Frontal cortex (tissue), 3 donors: ENCODE measurements at regions not wholly inside any gene's neighbourhood (a gene's known extent, or its start where the extent isn't known, plus 50 kb on each side); places are given as distances from the start of the nearest gene placed in this dataset.
"Not testable (repeated sequence)": the region's sequence is repeated elsewhere in the genome, so short reads cannot be mapped to it uniquely, and the experiment has no call there.

Experiments used
- DNase-seq, 2 donors: peaks; one replicate each; pipeline ENCODE4 v3.0.0; 2012; ENCODE audit warnings: low spot score in 2 of 2
- FAIRE-seq: peaks from 2 replicates; lab custom pipeline; 2012; peaks lifted over from hg19 to GRCh38; lab: Jason Lieb, UNC
- donor health status: control.
- donor health status: control.
- donor health status: control.

DNA sequence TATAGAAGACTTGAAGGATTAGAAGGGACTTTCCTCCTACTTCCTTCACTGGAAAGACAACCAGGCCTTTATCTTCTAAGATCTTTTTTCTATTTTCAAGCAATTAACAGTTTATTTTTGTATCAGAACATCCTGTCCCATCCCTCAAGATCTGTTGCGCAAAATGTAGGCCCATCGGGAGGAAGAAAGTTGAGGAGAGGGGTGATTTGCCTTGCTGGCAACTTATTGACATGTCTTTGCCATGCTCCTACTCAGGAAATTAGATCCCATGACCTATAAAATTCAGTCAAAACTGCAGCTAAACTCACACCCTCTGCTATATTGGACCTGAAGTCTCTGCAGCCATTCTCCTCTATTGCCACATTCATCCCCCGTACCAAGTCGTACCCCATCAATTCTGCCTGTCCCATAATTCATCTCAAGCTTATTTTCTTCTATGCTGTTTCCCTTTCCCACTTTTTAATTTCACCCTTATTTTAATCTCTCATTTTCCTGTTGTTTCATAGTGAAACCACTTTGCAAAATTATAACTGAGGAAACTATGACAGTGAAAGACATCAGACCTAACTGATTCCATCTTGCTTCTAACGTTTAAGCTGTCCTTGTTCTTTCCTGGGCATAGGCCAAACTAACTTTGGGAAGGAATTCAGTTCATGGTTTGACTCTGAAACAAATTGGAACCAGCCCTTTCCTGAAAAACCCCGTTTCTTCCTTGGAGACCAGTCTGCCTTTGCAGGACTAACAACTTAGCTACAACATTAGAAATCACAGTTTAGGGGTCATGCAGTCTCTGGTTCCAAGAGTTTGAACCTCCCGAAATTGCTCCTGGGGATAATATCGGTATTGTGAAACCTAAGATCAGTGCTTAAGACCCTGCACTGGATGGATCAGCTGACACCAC is 195.7 kb upstream of the PTBP2 start:
- no peak for FAIRE-seq

DNA sequence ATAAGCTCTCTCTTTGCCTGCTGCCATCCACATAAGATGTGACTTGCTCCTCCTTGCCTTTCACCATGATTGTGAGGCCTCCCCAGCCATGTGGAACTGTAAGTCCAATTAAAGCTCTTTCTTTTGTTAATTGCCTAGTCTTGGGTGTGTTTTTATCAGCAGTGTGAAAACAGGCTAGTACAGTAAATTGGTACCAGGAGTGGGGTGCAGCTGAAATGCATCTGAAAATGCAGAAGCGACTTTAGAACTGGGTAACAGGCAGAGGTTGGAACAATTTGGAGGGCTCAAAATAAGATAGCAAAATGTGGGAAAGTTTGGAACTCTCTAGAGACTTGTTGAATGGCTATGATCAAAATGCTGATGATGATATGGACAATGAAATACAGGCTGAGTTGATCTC is 192.9 kb upstream of the PTBP2 start:
- not testable (repeated sequence) for DNase-seq, FAIRE-seq

More for the DNA sequence above, 195.7 kb upstream of the PTBP2 start:
- no peak for DNase-seq

DNA sequence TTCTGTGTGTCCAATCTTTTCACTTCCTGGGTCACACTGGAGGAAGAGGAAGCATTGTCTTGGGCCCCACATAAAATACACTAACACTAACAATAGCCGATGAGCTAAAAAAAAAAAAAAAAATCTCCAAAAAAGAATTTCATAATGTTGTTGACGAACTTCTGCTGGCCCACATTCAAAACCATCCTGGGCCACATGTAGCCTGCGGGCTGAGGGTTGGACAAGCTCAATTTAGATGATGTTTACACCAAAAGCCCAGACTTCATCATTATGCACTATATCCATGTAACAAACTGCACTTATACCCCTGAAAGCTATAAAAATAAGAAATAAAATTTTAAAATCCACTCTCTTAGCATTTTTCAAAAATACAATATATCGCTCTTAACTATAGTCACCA is 187.8 kb upstream of the PTBP2 start:
- DNase-seq (no peak), FAIRE-seq (no peak)

DNA sequence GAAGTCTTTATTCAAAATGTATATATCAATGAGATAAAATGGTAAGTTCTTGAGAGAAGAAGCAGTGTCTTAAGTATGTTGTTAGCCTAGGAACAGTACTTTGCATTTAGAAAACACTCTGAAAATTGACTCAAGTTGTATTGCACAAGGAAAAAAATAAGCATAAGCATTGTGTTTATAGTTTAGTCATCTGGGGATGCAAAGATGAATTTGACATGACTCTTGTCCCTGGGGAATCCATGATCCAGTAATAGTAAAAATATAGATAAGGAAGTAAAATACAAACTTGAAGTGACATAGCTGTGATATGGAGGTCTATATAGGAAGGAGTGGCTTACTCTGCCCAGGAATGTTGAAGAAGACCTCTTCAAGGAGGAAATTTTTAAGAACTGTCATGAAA is 185.0 kb upstream of the PTBP2 start:
- DNase-seq (no peak), FAIRE-seq (no peak)

DNA sequence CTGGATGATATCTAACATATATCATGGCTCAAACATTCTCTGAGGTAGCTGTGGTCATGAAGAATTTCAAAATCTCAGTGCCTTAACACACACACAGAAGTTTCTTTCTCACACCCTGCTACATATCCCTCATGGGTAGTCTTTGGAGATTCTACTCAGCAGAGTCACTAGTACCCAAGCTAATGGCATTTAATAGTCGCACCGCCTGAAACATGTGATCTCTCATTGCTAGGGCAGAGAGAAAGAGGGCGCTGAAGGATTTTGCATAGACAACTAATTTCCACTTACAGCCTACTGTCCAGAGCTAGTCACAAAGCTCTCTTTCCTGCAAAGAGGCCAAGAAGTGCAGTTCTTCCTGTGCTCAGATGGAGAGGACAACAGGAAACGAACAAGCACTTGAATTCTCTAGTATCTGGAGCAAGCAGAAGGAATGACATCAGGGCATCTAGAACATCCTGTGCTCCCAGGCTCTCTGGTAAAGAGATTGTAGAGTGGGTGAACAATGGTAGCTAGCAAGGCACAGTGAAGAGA is 183.4 kb upstream of the PTBP2 start:
- DNase-seq (no peak), FAIRE-seq (no peak)

DNA sequence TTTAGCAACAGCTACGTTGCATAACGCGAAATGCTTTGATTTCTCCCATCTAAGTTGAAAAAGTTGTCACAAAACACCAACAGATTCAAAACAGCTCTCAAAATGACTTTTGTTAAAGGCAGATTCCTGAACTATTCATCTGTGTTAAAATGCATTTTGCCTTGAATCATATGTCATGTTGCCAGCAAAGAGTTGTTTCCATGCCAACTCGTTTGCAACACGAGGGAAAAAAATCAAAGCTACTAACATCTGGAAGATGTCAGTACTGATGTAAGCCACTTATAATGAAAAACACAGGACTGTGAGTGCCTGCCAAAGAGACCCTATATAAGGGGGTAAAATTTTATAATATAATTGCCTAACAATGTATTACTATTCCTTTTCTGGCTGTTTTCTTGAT is 182.7 kb upstream of the PTBP2 start:
- no peak for DNase-seq
- no peak for FAIRE-seq

DNA sequence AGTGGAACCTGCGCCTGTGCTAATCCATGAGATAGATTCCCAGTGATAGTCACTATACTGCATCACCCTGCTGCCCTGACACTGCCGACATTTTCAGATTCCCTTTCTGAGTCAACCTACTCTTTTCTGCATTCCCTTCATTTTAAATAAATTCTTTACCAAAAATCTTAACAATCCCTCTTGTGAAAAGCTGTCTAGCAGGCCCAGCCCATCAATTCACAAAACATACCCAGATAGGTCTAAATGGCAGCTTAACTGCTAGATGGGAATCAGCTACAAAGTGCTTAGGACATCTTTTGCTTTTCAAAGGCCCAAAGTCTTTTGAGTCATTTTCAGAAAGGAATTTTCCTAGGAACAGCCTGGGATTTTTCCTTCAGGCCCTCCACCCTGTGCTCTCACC is 180.1 kb upstream of the PTBP2 start:
- no peak for FAIRE-seq
- no peak for DNase-seq

DNA sequence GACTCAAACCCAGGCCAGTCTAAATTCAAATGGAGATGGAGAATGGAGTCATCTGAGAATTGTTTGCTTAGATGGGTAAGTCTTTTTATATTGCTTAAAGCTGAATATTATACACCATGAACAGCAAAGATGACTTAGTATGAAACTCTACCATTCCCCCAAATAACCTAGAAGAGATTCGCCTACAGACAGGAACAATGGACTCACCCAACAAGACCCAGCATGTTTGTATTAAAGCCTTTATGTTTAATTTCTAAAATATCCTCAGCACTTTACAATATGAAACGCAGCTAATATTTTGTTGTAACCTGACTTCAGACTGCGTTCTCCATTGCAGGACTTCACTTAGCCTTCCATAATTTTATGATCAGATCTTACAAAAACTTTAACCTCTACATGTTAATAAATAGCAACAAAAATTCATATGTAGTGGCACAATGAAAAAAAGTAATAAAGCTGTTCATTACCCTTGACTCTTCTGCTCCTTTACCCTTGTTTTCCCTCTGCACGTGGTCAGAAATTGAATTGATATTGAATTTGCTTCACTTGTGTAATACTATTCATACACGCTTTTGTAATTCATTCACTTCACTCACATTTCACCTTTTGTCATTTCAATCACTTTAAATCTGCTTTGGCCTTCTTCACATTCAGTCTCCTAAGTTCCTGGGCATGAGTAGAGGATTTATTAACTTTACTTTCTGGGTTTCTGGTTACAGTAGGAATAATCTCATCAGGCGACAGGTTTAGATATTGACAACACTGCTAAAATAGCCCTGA is 177.3 kb upstream of the PTBP2 start:
- no peak for DNase-seq

DNA sequence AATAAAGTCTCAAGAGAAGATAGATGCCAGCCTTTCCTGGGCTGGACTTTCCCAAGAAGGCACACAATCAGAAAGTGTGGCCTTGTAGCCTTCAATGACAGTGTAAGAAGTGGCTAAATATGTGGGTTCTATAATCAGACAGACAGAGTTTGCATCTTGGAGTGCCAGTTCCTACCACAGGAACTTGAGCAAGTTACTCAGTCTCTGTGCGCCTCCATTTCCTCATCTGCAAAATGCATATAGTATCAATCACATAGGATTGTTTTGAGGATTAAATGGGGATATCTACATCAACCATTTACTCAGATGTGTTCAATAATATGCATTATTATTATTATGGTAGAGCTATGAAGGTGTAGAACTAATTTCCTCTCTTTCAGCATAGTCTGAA is 176.8 kb upstream of the PTBP2 start:
- FAIRE-seq = no peak
- DNase-seq = no peak

More for the DNA sequence above, 177.3 kb upstream of the PTBP2 start:
- no peak for FAIRE-seq

DNA sequence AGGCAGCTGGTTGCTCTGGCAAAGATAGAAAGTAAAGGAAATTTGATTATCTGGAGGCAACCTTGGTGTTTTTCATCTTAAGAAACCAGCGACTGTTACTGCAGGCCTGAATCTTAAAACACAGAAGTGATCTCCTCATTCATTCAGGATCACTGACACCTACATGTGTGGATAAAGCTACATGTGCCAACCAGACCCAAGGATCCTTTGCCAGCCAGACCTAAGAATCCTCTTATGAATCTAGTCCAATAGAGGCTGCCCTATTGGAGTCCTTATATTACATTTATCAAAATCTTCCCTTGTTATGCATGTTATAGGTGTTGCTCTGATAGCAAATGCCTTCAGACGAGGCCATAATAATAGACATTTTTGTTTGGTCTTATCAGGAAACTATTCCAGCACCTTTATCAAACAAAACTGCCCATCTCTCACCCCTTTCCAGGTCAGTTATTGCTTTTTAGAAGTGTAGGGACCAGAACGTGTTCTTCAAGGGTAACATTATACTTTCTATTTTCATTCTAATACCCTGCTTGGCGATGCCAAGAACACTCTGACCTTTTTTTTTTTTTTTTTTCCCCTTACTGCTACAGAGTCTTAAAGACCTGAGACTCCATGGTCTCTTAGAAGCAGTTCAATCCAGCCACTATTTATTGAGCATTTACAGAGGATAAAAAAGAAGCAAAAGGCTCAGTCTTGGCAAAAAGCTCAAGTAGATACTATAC is 175.5 kb upstream of the PTBP2 start:
- no peak for FAIRE-seq
- DNase-seq = no peak

DNA sequence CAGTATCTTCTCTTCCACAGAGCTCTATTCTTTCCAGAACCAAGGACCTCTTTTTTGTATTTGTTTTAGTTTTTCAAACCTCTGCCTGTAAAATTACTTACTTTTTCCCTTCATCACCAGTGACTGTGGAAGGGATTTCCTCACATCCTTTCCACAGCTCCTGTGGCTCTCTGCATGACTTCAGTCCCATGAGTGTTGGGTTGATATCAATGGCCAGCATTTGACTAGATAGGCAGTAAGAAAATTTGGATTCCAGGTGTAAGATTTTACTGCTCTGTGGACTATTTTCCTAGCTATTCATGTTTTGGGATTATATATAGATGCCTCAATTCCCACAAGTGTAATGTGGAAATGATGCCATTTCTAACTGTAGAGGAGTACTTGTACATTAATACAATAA is 171.5 kb upstream of the PTBP2 start:
- no peak for FAIRE-seq
- DNase-seq = no peak

DNA sequence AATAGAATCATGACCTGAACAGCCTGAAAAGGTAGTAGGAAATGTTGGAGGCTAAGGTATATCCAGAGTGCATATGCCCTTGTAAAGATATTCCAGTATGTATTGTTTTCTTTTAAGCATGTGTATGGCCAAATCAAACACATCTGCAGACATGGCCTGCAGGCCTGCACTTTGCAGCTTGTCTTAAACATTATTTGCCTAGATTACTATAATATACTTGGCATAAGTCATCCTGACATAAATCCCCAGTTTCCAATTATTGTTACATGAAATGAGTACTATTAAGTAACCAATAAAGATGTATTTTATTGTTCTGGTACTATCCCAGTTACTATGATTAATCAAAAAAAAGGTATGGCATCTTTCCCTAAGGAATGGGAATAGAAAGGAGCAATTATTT is 169.1 kb upstream of the PTBP2 start:
- DNase-seq = no peak
- no peak for FAIRE-seq

DNA sequence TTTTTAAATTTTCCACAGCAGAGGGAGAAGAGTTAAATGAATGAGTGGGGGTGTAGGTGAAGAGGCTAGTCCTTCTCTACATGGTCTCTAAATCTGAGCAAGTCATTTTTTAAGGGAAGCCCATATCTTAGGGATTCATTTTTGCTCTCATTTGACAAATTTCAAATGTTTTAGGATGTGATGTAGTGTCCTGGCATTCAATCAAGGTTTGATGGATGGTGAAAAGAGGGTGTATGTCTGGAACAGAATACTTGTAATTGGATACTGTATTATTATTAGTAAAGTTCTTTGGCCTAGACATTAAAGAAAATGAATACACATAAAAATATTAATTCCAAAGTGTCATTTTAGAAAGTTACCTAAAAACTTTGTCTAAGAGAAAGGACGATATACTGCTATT is 167.8 kb upstream of the PTBP2 start:
- FAIRE-seq (no peak), DNase-seq (no peak)

DNA sequence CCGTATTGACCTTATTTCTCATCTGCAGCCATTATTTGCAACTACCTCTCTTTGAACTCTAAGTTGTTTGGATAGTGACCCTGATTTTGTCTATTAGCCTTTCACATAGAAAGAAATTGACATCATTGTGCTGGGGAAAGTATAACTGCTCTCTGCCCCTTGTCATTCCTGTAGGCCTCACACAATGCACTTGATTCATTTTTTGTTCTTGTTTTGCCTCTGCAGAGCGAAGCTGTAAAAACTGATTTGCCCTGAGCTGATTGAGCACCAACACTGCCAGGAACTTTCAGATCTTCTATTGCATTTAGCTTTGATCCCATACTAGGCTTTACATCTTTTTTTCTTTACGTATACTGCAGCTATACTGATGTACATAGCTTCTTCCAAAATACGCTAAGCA is 167.2 kb upstream of the PTBP2 start:
- FAIRE-seq (no peak), DNase-seq (no peak)

DNA sequence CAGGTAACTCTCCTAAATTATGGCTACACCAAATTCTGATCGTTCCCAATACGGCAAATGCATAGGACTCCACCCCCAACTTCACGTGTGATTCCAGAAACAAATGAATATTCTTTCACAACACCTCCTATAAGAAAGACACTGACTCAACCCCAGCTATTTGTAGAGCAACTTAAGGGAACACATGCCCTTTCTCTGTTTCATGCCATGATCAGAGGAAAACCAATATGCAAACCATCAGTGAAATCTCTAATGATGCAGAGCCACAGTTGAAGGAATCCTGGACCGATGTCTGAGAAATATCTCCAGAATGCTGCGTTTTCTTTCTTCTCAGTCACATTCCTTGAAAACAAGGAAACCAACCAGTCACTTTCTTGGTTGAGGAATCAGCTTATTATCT is 164.2 kb upstream of the PTBP2 start:
- no peak for FAIRE-seq
- DNase-seq = no peak

DNA sequence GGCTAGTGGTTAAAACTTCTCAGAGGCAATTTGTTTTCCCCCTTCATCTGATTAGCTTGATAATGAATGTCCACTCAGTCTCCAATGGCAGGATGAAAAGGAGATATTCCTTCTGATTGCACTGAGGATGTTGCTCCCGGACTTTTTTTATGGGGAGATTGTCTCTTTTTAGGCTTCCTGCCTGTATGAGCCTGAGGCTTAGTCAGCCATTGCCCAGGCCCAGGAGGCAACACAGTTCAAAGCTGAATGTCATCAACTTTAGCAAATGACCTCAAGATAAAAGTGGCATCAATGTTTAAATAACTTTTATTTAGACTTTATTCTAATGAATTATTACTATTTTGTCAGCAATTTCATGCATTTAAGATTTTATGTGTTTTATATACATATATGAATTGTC is 162.9 kb upstream of the PTBP2 start:
- FAIRE-seq (no peak), DNase-seq (no peak)

DNA sequence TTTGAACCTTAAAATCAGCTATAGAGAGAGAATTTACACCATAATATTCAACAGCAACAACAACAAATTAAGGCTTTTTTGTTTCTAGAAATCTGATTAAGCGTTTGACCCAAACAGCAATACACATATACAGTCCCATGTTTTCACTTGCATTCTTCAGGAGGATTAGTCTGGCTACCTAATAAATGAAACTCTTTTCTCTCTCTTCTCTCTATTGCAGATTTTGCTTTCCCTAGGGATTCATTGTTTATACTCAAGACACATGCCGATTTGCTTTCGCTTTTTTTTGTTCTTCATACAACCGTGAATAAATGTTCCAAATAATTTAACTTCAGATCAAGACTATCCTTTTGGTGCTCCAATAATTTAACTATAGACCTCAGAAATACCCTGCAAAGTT is 162.4 kb upstream of the PTBP2 start:
- FAIRE-seq = no peak

DNA sequence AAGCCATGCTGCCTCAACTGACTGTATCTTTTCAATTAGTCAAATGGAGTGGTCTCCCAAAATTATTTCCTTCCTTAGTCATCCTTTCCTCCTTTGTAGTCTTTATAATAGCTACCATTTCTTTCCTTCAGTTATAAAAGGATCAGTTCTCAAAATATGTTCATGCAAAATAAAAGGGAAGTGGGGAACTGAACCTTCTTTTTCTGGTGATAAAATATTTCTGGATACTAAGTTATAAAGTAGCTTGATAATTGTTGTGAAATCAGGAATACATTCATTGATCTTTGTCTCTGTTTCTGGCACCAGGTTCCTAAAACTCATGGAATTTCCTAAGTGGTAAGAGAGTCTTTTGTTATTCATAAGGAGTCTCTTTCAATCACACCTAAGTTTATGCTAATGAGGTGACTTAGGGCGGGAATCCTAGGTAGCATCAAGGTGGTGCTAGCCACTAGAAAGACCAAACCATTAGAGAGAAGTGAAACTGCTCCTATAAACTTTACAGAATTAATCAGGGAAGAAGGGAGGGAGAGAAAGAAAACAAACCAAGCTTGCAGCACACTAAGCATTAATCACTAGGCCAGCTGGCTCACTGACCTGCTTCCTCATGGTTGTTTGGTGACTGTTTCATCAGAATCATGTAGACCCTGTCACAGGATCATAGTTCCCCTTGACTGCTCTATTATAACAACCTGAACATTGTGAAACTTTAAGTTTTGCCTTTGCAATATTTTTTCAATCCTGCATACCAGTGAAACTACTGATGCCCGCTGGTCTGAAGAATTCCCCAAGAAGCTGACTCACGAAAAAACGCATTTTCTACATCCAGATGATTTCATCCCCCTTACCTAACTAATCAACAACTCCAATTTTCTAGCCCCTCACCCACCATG is 161.6 kb upstream of the PTBP2 start:
- FAIRE-seq = no peak
- no peak for DNase-seq

More for the DNA sequence above, 162.4 kb upstream of the PTBP2 start:
- no peak for DNase-seq

DNA sequence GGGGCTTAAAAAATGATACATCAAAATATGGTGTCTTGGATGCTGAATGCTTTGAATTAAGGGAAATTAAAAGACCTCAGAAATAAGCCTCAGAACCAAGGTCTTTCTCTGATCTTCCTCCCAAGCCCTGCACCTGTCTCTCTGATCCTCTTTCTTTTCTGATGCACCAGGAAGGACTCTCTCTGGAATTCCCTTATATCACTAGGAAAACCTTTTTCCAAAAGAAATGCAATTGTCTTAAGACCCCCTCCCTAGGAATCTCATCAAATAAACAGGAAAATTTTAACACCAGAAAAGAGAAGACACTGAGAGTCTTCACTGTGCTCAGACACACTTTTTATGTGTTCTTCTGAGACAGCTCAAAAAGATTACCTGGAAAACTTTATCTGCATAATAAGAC is 159.5 kb upstream of the PTBP2 start:
- FAIRE-seq = no peak
- no peak for DNase-seq
